ENCODE measurements at regions not wholly inside any gene's neighbourhood (a gene's known extent, or its start where the extent isn't known, plus 50 kb on each side); places are given as distances from the start of the nearest gene placed in this dataset.

- no peak overlapping the region for H3K27ac ChIP-seq (ENCODE audit: low read depth, low read length)
- H3K27me3 ChIP-seq (ENCODE audit: insufficient read depth, low read length) = no peaks in the 10 kb centered on the region
- no peak overlapping the region for H3K4me3 Mint-ChIP-seq (ENCODE audit: unreplicated experiment)
- H3K9ac ChIP-seq (ENCODE audit: low read length) = no peak overlapping the region
- H3K27ac Mint-ChIP-seq (ENCODE audit: unreplicated experiment) = no peak overlapping the region
- no peak for DNase-seq (ENCODE audit: low read depth)
- no peaks in the 10 kb centered on the region for H3K4me1 Mint-ChIP-seq (ENCODE audit: low read depth, unreplicated experiment)
- H3K36me3 ChIP-seq (ENCODE audit: insufficient read depth, low read length) = no peaks in the 10 kb centered on the region
- H3K4me1 ChIP-seq (ENCODE audit: insufficient read depth, low read length) = no peaks in the 10 kb centered on the region
- no peak for TF ChIP-seq EZH2 (IDR thresholded peaks at IDR 0.05; ENCODE audit: insufficient read depth, low read length)
- TF ChIP-seq CTCF (IDR thresholded peaks at IDR 0.05; ENCODE audit: insufficient read depth, low read depth, low read length) = no peak
- H3K79me2 ChIP-seq (ENCODE audit: insufficient read depth, low read length) = no peaks in the 10 kb centered on the region
- FAIRE-seq = no peak
- H3K9me3 ChIP-seq (ENCODE audit: insufficient read depth, low read depth, low read length) = no peaks in the 10 kb centered on the region
- H3K9me3 Mint-ChIP-seq (ENCODE audit: unreplicated experiment) = no peaks in the 10 kb centered on the region
- no peak overlapping the region for H3K4me3 ChIP-seq (ENCODE audit: insufficient read depth, low read depth, low read length)
- no peaks in the 10 kb centered on the region for H3K36me3 Mint-ChIP-seq (ENCODE audit: low read depth, unreplicated experiment)
- H4K20me1 ChIP-seq (ENCODE audit: insufficient read depth, low read length) = no peaks in the 10 kb centered on the region
- no peak overlapping the region for H3K4me2 ChIP-seq (ENCODE audit: low read length)
- no peaks in the 10 kb centered on the region for H3K27me3 Mint-ChIP-seq (ENCODE audit: low read depth, unreplicated experiment)
- H2AFZ ChIP-seq (ENCODE audit: low read depth, low read length) = no peak overlapping the region
Measured at GRCh38 chr7:136698231-136698630, 170.2 kb upstream of the CHRM2 start.

- no peaks in the 10 kb centered on the region for H4K20me1 ChIP-seq (ENCODE audit: insufficient read depth, low read length)
- H3K79me2 ChIP-seq (ENCODE audit: insufficient read depth, low read length) = no peaks in the 10 kb centered on the region
- Mint-ChIP-seq H3K27ac (ENCODE audit: unreplicated experiment) (no peak overlapping the region), H3K36me3 (ENCODE audit: low read depth, unreplicated experiment) (no peaks in the 10 kb centered on the region), H3K27me3 (ENCODE audit: low read depth, unreplicated experiment) (no peaks in the 10 kb centered on the region), H3K4me3 (ENCODE audit: unreplicated experiment) (no peak overlapping the region), H3K4me1 (ENCODE audit: low read depth, unreplicated experiment) (no peaks in the 10 kb centered on the region), H3K9me3 (ENCODE audit: unreplicated experiment) (no peaks in the 10 kb centered on the region)
- no peaks in the 10 kb centered on the region for H3K9me3 ChIP-seq (ENCODE audit: insufficient read depth, low read depth, low read length)
- no peaks in the 10 kb centered on the region for H3K27me3 ChIP-seq (ENCODE audit: insufficient read depth, low read length)
- no peak for TF ChIP-seq EZH2 (IDR thresholded peaks at IDR 0.05; ENCODE audit: insufficient read depth, low read length)
- TF ChIP-seq CTCF (IDR thresholded peaks at IDR 0.05; ENCODE audit: insufficient read depth, low read depth, low read length) = no peak
- H3K4me3 ChIP-seq (ENCODE audit: insufficient read depth, low read depth, low read length) = no peak overlapping the region
- no peak overlapping the region for H3K9ac ChIP-seq (ENCODE audit: low read length)
- H3K36me3 ChIP-seq (ENCODE audit: insufficient read depth, low read length) = no peaks in the 10 kb centered on the region
- H3K4me2 ChIP-seq (ENCODE audit: low read length) = no peak overlapping the region
- FAIRE-seq = no peak
- no peak for DNase-seq (ENCODE audit: low read depth)
- H2AFZ ChIP-seq (ENCODE audit: low read depth, low read length) = no peak overlapping the region
- no peak overlapping the region for H3K27ac ChIP-seq (ENCODE audit: low read depth, low read length)
- H3K4me1 ChIP-seq (ENCODE audit: insufficient read depth, low read length) = no peaks in the 10 kb centered on the region
Measured at GRCh38 chr7:136697271-136697670, 171.2 kb upstream of the CHRM2 start.

- no peak overlapping the region for H3K27ac ChIP-seq (ENCODE audit: low read depth, low read length)
- FAIRE-seq = no peak
- H3K4me3 Mint-ChIP-seq (ENCODE audit: unreplicated experiment) = no peak overlapping the region
Measured at GRCh38 chr7:136693166-136694119, 175.0 kb upstream of the CHRM2 start.

More at GRCh38 chr7:136693166-136694119, 175.0 kb upstream of the CHRM2 start:
- no peaks in the 10 kb centered on the region for H4K20me1 ChIP-seq (ENCODE audit: insufficient read depth, low read length)
- H3K9me3 ChIP-seq (ENCODE audit: insufficient read depth, low read depth, low read length) = no peaks in the 10 kb centered on the region
- H3K27me3 ChIP-seq (ENCODE audit: insufficient read depth, low read length) = no peaks in the 10 kb centered on the region
- Mint-ChIP-seq H3K4me1 (ENCODE audit: low read depth, unreplicated experiment) (no peaks in the 10 kb centered on the region), H3K9me3 (ENCODE audit: unreplicated experiment) (no peaks in the 10 kb centered on the region), H3K36me3 (ENCODE audit: low read depth, unreplicated experiment) (no peaks in the 10 kb centered on the region), H3K27me3 (ENCODE audit: low read depth, unreplicated experiment) (peaks cover 3% of the 10 kb centered on the region), H3K27ac (ENCODE audit: unreplicated experiment) (no peak overlapping the region)
- DNase-seq (ENCODE audit: low read depth) = no peak
- H3K4me1 ChIP-seq (ENCODE audit: insufficient read depth, low read length) = no peaks in the 10 kb centered on the region
- H3K4me2 ChIP-seq (ENCODE audit: low read length) = no peak overlapping the region
- no peaks in the 10 kb centered on the region for H3K79me2 ChIP-seq (ENCODE audit: insufficient read depth, low read length)
- TF ChIP-seq CTCF (IDR thresholded peaks at IDR 0.05; ENCODE audit: insufficient read depth, low read depth, low read length) (no peak), EZH2 (IDR thresholded peaks at IDR 0.05; ENCODE audit: insufficient read depth, low read length) (no peak)
- H3K4me3 ChIP-seq (ENCODE audit: insufficient read depth, low read depth, low read length) = no peak overlapping the region
- no peaks in the 10 kb centered on the region for H3K36me3 ChIP-seq (ENCODE audit: insufficient read depth, low read length)
- H3K9ac ChIP-seq (ENCODE audit: low read length) = no peak overlapping the region
- no peak overlapping the region for H2AFZ ChIP-seq (ENCODE audit: low read depth, low read length)
